ENCODE measurements at regions not wholly inside any gene's neighbourhood (a gene's known extent, or its start where the extent isn't known, plus 50 kb on each side); places are given as distances from the start of the nearest gene placed in this dataset.
A peak's percentile ranks its signal among the peaks of the same experiment; 100 is the strongest.
"Not testable (repeated sequence)": the region's sequence is repeated elsewhere in the genome, so short reads cannot be mapped to it uniquely, and the experiment has no call there.

DNA sequence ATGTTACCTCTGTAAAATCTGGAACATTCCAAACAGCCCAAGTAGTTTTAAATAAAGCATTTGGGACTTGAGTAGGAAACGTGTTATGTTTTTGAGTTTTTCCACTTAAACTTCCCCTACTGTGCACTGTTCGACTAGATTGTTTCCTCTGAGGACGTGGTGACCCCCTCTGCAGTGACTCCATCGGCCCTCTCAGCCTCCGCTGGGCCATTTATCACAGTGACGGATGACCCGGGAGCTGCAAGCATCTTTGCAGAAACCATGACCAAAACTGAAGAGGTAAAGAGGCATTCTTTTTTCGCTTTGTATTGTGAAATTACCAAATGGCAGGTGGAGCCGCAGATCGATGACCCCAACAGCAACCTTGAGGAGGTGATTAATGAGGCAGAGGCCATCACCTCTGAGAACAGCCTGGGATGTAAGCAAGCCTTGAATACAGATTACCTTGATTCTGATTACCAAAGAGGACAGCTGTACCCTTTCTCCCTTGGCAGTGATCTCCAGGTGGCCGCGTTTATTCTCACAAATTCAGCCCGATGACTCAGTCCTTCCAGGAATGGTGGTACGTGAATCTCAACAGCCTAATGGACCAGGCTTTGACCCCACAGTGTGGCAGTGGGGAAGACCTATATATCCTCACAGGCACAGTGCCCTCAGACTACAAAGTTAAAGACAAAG, 79.1 kb upstream of the FAN1 start:
- ChIA-PET POLR2A (no interaction called here), CTCF (no interaction called here)
- peaks cover 5% of the 10 kb centered on the region for H3K27me3 Mint-ChIP-seq (ENCODE audit: low read depth)
- H3K36me3 Mint-ChIP-seq (ENCODE audit: low read depth) = peaks cover 2% of the 10 kb centered on the region
- DNase-seq = no peak
- H3K4me3 Mint-ChIP-seq = no peak overlapping the region
- H3K9me3 Mint-ChIP-seq (ENCODE audit: insufficient read depth) = peaks cover 3% of the 10 kb centered on the region
- H3K4me1 Mint-ChIP-seq (ENCODE audit: low read depth) = peaks cover 30% of the 10 kb centered on the region
- no peak for ATAC-seq
- H3K27ac Mint-ChIP-seq = no peak overlapping the region

DNA sequence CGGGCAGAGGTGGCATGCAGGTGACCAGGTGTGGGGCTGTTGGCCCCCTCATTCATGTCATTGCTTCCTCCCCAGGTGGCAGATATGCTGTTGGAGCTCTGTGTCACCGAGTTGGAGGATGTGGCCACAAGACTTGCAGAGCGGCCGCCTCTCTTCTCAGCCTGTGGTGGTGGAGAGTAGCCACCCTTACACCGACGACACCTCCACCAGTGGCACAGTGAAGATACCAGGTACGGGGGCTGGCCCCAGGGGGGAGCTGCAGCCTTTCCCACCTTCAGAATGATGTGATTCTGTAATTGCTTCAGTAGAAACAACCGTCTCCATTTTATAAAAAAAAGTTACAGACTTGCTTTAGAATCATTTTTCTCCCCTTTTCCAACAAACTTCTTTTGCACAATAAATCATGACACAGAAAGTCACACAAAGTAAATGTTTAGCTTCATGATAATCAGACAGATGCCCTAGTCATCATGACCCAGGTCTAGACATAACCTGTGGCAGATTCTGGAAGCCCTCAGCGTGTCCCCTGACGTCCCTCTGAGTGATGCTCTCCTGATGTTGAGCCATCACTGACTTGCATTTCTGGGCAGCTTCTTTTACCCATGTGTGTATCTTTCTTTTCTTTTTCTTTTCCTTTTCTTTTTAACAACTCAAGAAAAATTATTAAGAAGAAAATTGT, 76.0 kb upstream of the FAN1 start:
- CTCF ChIA-PET = interaction anchor here (0.5 to 3.7 kb wide), 5 partner anchors 11 to 661 kb away, joined by 3 to 22 read pairs (median 3); no protein-coding TSS in a partner anchor
- POLR2A ChIA-PET = interaction anchor here (1.1 kb wide), 1 partner anchor 164 kb away, joined by 5 read pairs; the partner anchor contains the start of gene MTMR10
- H3K9me3 Mint-ChIP-seq (ENCODE audit: insufficient read depth) = peaks cover 3% of the 10 kb centered on the region
- peaks cover 29% of the 10 kb centered on the region for H3K4me1 Mint-ChIP-seq (ENCODE audit: low read depth)
- H3K4me3 Mint-ChIP-seq = no peak overlapping the region
- DNase-seq (no peak), ATAC-seq (peak; percentile 61)
- peak overlapping the region; percentile 23 for H3K27ac Mint-ChIP-seq
- H3K36me3 Mint-ChIP-seq (ENCODE audit: low read depth) = peaks cover 2% of the 10 kb centered on the region
- H3K27me3 Mint-ChIP-seq (ENCODE audit: low read depth) = peaks cover 3% of the 10 kb centered on the region

DNA sequence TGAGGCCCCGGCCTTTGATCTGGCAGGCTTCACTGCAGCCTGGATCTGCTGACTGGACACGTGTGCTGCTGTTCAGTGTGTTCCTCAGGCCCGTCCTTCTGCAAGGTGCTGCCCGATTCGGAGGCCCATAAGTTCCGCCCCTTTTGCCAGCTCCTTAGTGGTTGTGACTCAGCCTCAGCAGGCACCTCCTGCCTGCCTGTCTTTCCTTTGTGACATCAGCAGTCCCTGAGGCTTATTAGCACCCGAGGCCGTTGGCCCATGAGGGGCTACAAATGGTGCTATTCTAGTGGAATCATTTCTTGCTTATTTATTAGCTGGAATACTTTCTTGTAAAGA, 75.4 kb upstream of the FAN1 start:
- not testable (repeated sequence) for H3K36me3 Mint-ChIP-seq (ENCODE audit: low read depth); H3K9me3 Mint-ChIP-seq (ENCODE audit: insufficient read depth); H3K27me3 Mint-ChIP-seq (ENCODE audit: low read depth); DNase-seq; H3K27ac Mint-ChIP-seq; H3K4me3 Mint-ChIP-seq
- POLR2A ChIA-PET = interaction anchor here (1.1 kb wide), 1 partner anchor 163 kb away, joined by 5 read pairs; the partner anchor contains the start of gene MTMR10
- ATAC-seq = peak; percentile 74
- H3K4me1 Mint-ChIP-seq (ENCODE audit: low read depth) = peaks cover 28% of the 10 kb centered on the region
- CTCF ChIA-PET = interaction anchor here (0.9 to 3.7 kb wide), 3 partner anchors 31 to 660 kb away, joined by 3 to 22 read pairs (median 6); no protein-coding TSS in a partner anchor

DNA sequence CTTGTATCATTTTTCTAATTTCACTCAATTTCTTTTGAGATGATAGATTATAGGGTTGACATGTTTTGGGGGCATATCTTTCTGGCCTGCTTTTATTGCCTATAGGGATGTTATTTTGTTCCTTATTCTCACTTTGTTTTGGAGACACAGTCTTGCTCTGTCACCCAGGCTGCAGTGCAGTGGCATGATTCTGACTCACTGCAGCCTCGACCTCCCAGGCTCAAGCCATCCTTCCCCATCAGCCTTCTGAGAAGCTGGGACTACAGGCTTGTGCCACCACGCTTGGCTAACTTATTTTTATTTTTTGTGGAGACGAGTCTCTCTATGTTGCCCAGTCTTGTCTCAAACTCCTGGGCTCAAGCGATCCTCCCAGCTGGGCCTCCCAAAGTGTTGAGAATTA, 72.8 kb upstream of the FAN1 start:
- Mint-ChIP-seq H3K27me3 (ENCODE audit: low read depth) (peaks cover 3% of the 10 kb centered on the region), H3K27ac (no peak overlapping the region), H3K9me3 (ENCODE audit: insufficient read depth) (no peaks in the 10 kb centered on the region), H3K4me1 (ENCODE audit: low read depth) (peaks cover 30% of the 10 kb centered on the region), H3K36me3 (ENCODE audit: low read depth) (no peaks in the 10 kb centered on the region), H3K4me3 (no peak overlapping the region)
- POLR2A ChIA-PET = no interaction called here
- ATAC-seq (no peak), DNase-seq (no peak)
- CTCF ChIA-PET = no interaction called here

DNA sequence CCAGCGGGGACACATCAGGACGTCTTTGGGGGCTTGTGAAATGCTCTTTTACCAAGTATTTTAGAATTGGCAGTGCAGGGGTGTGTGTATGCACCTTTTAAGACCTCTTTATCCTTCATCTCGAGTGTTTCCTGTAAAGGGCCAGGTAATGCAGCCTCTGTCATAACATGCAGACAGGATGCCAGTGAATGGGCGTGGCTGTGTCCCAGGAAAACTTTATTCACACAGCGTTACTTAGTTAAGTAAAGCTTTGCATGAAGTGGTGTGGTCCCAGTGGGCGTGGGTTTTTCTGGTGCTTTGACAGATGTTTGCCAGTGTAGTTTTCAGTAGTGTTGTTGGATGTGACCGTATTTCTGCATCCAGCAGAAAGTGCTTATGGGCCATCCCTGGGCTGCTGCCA, 70.3 kb upstream of the FAN1 start:
- DNase-seq = peak; percentile 36
- CTCF ChIA-PET; H3K9me3 Mint-ChIP-seq (ENCODE audit: insufficient read depth); H3K36me3 Mint-ChIP-seq (ENCODE audit: low read depth); H3K27me3 Mint-ChIP-seq (ENCODE audit: low read depth); POLR2A ChIA-PET; H3K4me3 Mint-ChIP-seq; ATAC-seq: not testable (repeated sequence)
- Mint-ChIP-seq H3K4me1 (ENCODE audit: low read depth) (peaks cover 18% of the 10 kb centered on the region), H3K27ac (peak overlapping the region; percentile 63)

DNA sequence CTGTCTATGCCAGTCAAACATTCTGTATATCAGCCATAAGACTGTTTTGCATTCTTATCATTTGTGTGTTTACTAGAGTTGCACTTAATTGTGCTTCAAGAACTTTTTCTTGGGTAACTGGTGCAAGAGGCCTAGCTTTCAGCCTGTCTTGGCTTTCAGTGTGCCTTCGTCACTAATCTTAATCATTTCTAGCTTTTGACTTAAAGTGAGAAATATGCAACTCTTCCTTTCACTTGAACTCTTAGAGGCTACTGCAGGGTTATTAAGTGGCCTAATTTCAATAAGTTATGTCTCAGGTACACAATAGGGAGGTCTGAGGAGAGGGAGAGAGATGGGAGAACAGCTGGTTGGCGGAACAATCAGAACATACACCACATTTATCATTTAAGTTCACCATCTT, 62.1 kb upstream of the FAN1 start:
- CTCF ChIA-PET = interaction anchor here (1.0 to 2.5 kb wide), 2 partner anchors 18 to 288 kb away, joined by 3 to 5 read pairs; no protein-coding TSS in a partner anchor
- H3K9me3 Mint-ChIP-seq (ENCODE audit: insufficient read depth); ATAC-seq; H3K27ac Mint-ChIP-seq; H3K36me3 Mint-ChIP-seq (ENCODE audit: low read depth); DNase-seq; H3K4me3 Mint-ChIP-seq; POLR2A ChIA-PET: not testable (repeated sequence)
- H3K27me3 Mint-ChIP-seq (ENCODE audit: low read depth) = peaks cover 17% of the 10 kb centered on the region
- peaks cover 32% of the 10 kb centered on the region for H3K4me1 Mint-ChIP-seq (ENCODE audit: low read depth)

DNA sequence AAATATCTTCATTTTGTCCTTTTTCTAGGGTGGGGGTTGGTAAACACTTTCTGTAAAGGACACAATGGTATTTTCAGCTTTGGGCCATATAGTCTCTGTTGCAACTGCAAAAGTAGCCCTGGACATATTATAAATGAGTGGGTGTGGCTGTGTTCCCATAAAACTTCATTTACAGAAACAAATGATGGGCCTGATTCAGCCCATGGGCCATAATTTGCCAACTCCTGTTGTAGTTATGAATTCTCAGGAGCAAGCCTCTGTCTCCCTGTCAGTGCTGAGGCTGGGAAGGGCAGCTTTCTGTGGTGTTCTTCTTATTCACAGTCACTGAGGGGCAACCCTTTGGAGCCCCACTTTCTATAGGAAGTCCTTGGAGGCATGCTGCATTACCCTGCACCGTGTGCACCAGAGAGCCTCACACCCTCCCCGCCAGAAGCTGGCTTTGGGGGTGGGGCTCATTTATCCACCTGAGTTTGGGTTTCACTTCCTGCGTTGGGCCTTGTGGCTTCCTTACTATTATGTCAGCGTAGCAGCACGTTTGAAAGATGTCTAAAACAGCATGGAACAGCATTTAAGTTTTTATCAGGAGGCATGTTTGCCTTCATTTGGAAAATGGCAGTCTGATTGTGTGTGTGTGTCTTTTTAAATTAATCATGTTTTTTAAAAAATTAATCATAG, 60.8 kb upstream of the FAN1 start:
- Mint-ChIP-seq H3K27ac (peak overlapping the region; percentile 40), H3K27me3 (ENCODE audit: low read depth) (peaks cover 22% of the 10 kb centered on the region), H3K4me1 (ENCODE audit: low read depth) (peaks cover 32% of the 10 kb centered on the region)
- CTCF ChIA-PET = interaction anchor here (2.5 to 5.3 kb wide), 2 partner anchors 15 to 286 kb away, joined by 5 to 44 read pairs; no protein-coding TSS in a partner anchor
- H3K36me3 Mint-ChIP-seq (ENCODE audit: low read depth); H3K4me3 Mint-ChIP-seq; H3K9me3 Mint-ChIP-seq (ENCODE audit: insufficient read depth); POLR2A ChIA-PET: not testable (repeated sequence)
- peak; percentile 97 for ATAC-seq
- peak; percentile 75 for DNase-seq

DNA sequence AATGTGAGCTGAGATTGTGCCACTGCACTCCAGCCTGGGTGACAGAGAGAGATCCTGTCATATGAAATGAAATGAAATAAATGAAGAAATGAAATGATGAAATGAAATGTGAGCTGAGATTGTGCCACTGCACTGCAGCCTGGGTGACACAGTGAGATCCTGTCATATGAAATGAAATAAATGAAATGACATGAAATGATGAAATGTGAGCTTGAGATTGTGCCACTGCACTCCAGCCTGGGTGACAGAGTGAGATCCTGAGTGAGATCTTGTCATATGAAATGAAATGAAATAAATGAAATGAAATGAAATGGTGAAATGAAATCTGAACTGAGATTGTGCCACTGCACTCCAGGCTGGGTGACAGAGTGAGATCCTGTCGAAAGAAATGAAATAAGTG, 58.2 kb upstream of the FAN1 start:
- peaks cover 32% of the 10 kb centered on the region for H3K4me1 Mint-ChIP-seq (ENCODE audit: low read depth)
- not testable (repeated sequence) for H3K9me3 Mint-ChIP-seq (ENCODE audit: insufficient read depth); DNase-seq; H3K4me3 Mint-ChIP-seq; ATAC-seq; H3K27ac Mint-ChIP-seq; H3K36me3 Mint-ChIP-seq (ENCODE audit: low read depth)
- H3K27me3 Mint-ChIP-seq (ENCODE audit: low read depth) = peaks cover 24% of the 10 kb centered on the region
- ChIA-PET POLR2A (interaction anchor here (0.6 to 0.9 kb wide), 2 partner anchors 20 to 501 kb away, joined by 3 to 4 read pairs; no protein-coding TSS in a partner anchor), CTCF (interaction anchor here (0.9 to 5.3 kb wide), 2 partner anchors 10 to 13 kb away, joined by 3 to 44 read pairs; no protein-coding TSS in a partner anchor)
